H9 (cell line): ENCODE measurements at regions not wholly inside any gene's neighbourhood (a gene's known extent, or its start where the extent isn't known, plus 50 kb on each side); places are given as distances from the start of the nearest gene placed in this dataset.

Experiments
- DNase-seq: peaks from one replicate; pipeline ENCODE4 v3.0.0-alpha.2; 2017
- H2AFZ ChIP-seq: one replicate; pipeline ENCODE4 v1.6.1; 2013; ENCODE audit warnings: mild to moderate bottlenecking, low read length, control low read depth, moderate library complexity
- H2AK5ac ChIP-seq: 2 replicates; pipeline ENCODE4 v1.6.1; 2013; ENCODE audit warnings: low read length, control low read depth, mixed read lengths; ENCODE audit not compliant: insufficient read length
- H2BK120ac ChIP-seq: one replicate; pipeline ENCODE4 v1.6.1; 2013; ENCODE audit warnings: low read depth, mild to moderate bottlenecking, low read length, control low read depth, inconsistent platforms; ENCODE audit not compliant: poor library complexity, severe bottlenecking
- H2BK12ac ChIP-seq: 2 replicates; pipeline ENCODE4 v1.6.1; 2013; ENCODE audit warnings: low read length, control low read depth, mixed read lengths, low read depth; ENCODE audit not compliant: insufficient read length
- H2BK15ac ChIP-seq: 2 replicates; pipeline ENCODE4 v1.6.1; 2013; ENCODE audit warnings: low read depth, low read length, control low read depth
- H2BK20ac ChIP-seq: one replicate; pipeline ENCODE4 v1.6.1; 2013; ENCODE audit warnings: low read depth, mild to moderate bottlenecking, low read length, control low read depth, inconsistent platforms; ENCODE audit not compliant: poor library complexity, severe bottlenecking
- H2BK5ac ChIP-seq: 2 replicates; pipeline ENCODE4 v1.6.1; 2013; ENCODE audit warnings: low read length, control low read depth, mixed read lengths; ENCODE audit not compliant: insufficient read length
- H3K14ac ChIP-seq: 2 replicates; pipeline ENCODE4 v1.6.1; 2013; ENCODE audit warnings: low read length, control low read depth; ENCODE audit not compliant: insufficient read depth
- H3K18ac ChIP-seq: 2 replicates; pipeline ENCODE4 v1.6.1; 2013; ENCODE audit warnings: low read depth, mild to moderate bottlenecking, mixed read lengths, low read length, control low read depth; ENCODE audit not compliant: insufficient read length
- H3K23ac ChIP-seq: 2 replicates; pipeline ENCODE4 v1.6.1; 2013; ENCODE audit warnings: low read length, control low read depth, mixed read lengths, low read depth; ENCODE audit not compliant: insufficient read length
- H3K23me2 ChIP-seq: 2 replicates; pipeline ENCODE4 v1.6.1; 2013; ENCODE audit warnings: low read depth, mild to moderate bottlenecking, mixed read lengths, low read length, control low read depth; ENCODE audit not compliant: insufficient read length, poor library complexity, severe bottlenecking
- H3K27ac ChIP-seq: 2 replicates; pipeline ENCODE4 v1.5.1; 2013; ENCODE audit warnings: low read length, control low read depth, mixed read lengths, low read depth; ENCODE audit not compliant: insufficient read length
- H3K27me3 ChIP-seq: 2 replicates; pipeline ENCODE4 v1.6.1; 2013; ENCODE audit warnings: low read length, control low read depth, inconsistent platforms; ENCODE audit not compliant: insufficient read depth
- H3K4ac ChIP-seq: 2 replicates; pipeline ENCODE4 v1.6.1; 2013; ENCODE audit warnings: low read depth, mild to moderate bottlenecking, control low read depth, inconsistent platforms, low read length, moderate library complexity
- H3K4me1 ChIP-seq: 2 replicates; pipeline ENCODE4 v1.6.1; 2013; ENCODE audit warnings: low read length, control low read depth, inconsistent platforms; ENCODE audit not compliant: insufficient read depth
- H3K4me2 ChIP-seq: 2 replicates; pipeline ENCODE4 v1.6.1; 2013; ENCODE audit warnings: low read length, control low read depth, mixed read lengths; ENCODE audit not compliant: insufficient read length, insufficient read depth
- H3K56ac ChIP-seq: 2 replicates; pipeline ENCODE4 v1.6.1; 2013; ENCODE audit warnings: low read depth, mild to moderate bottlenecking, mixed read lengths, low read length, control low read depth; ENCODE audit not compliant: insufficient read length
- H3K79me1 ChIP-seq: 2 replicates; pipeline ENCODE4 v1.6.1; 2013; ENCODE audit warnings: low read depth, mild to moderate bottlenecking, moderate library complexity, low read length, control low read depth, inconsistent platforms; ENCODE audit not compliant: insufficient read depth, poor library complexity, severe bottlenecking
- H3K79me2 ChIP-seq: 2 replicates; pipeline ENCODE4 v1.6.1; 2013; ENCODE audit warnings: low read length, control low read depth, inconsistent platforms; ENCODE audit not compliant: insufficient read depth
- H3K9ac ChIP-seq: 2 replicates; pipeline ENCODE4 v1.6.1; 2013; ENCODE audit warnings: low read length, control low read depth, mixed read lengths; ENCODE audit not compliant: insufficient read length; ENCODE audit errors: extremely low read depth
- H3K9me3 ChIP-seq: one replicate; pipeline ENCODE4 v1.6.1; 2013; ENCODE audit warnings: low read depth, low read length, inconsistent platforms; ENCODE audit not compliant: control insufficient read depth
- H3T11ph ChIP-seq: one replicate; pipeline ENCODE4 v1.6.1; 2013; ENCODE audit warnings: mild to moderate bottlenecking, low read length, control low read depth, inconsistent platforms
- H4K20me1 ChIP-seq: one replicate; pipeline ENCODE4 v1.6.1; 2013; ENCODE audit not compliant: control insufficient read depth, insufficient read length, insufficient read depth
- H4K5ac ChIP-seq: 2 replicates; pipeline ENCODE4 v1.6.1; 2013; ENCODE audit warnings: low read depth, mild to moderate bottlenecking, mixed read lengths, low read length, control low read depth; ENCODE audit not compliant: insufficient read length
- H4K8ac ChIP-seq: replicated peaks from 2 replicates; pipeline ENCODE4 v1.6.1; 2013; ENCODE audit warnings: low read length, control low read depth, mixed read lengths, low read depth; ENCODE audit not compliant: insufficient read length
- H4K91ac ChIP-seq: 2 replicates; pipeline ENCODE4 v1.6.1; 2013; ENCODE audit warnings: low read depth, mild to moderate bottlenecking, moderate library complexity, mixed read lengths, low read length, control low read depth; ENCODE audit not compliant: insufficient read length
- H3K27ac Mint-ChIP-seq, 3 experiments: 2 replicates in 2 of 3; 3 replicates in 1 of 3; pipeline ENCODE4 v1.8.0; 2020 to 2021; ENCODE audit warnings: mixed read lengths in 3 of 3, mild to moderate bottlenecking in 1 of 3, moderate library complexity in 1 of 3
- H3K27me3 Mint-ChIP-seq: 2 replicates; pipeline ENCODE4 v1.8.0; 2021; ENCODE audit warnings: low read depth, mild to moderate bottlenecking, moderate library complexity, mixed read lengths
- H3K36me3 Mint-ChIP-seq, 3 experiments: 2 replicates in 2 of 3; 3 replicates in 1 of 3; pipeline ENCODE4 v1.8.0; 2020 to 2021; ENCODE audit warnings: low read depth in 3 of 3, mixed read lengths in 3 of 3; ENCODE audit not compliant: insufficient read depth in 1 of 3
- H3K4me1 Mint-ChIP-seq, 2 experiments: 2 replicates each; pipeline ENCODE4 v1.8.0; 2020; ENCODE audit warnings: mixed read lengths in 2 of 2
- H3K4me3 Mint-ChIP-seq, 2 experiments: 2 replicates in 1 of 2; 3 replicates in 1 of 2; pipeline ENCODE4 v1.8.0; 2020 to 2021; ENCODE audit warnings: mild to moderate bottlenecking in 2 of 2, mixed read lengths in 2 of 2, moderate library complexity in 1 of 2
- H3K9me3 Mint-ChIP-seq, 2 experiments: 2 replicates in 1 of 2; 3 replicates in 1 of 2; pipeline ENCODE4 v1.8.0; 2020; ENCODE audit warnings: mild to moderate bottlenecking in 2 of 2, mixed read lengths in 2 of 2, moderate library complexity in 1 of 2
- WGBS: extraction: QIAGEN DNeasy Blood & Tissue Kit; methylation state at CpG from one replicate; pipeline ENCODE4 v1.1.7; 2013; ENCODE audit warnings: missing lambda C conversion rate, low lambda C conversion rate, mixed read lengths; ENCODE audit not compliant: insufficient read length; ENCODE audit errors: extremely low coverage; 5-methylcytosine and 5-hydroxymethylcytosine counted together
- TF ChIP-seq, protein P1 (sequence below): fragments of 200-600 bp; sonication (generic); conservative IDR thresholded peaks from 3 replicates; pipeline ENCODE4 v1.8.0; 2021; ENCODE audit warnings: antibody characterized with exemption, mild to moderate bottlenecking

DNA sequence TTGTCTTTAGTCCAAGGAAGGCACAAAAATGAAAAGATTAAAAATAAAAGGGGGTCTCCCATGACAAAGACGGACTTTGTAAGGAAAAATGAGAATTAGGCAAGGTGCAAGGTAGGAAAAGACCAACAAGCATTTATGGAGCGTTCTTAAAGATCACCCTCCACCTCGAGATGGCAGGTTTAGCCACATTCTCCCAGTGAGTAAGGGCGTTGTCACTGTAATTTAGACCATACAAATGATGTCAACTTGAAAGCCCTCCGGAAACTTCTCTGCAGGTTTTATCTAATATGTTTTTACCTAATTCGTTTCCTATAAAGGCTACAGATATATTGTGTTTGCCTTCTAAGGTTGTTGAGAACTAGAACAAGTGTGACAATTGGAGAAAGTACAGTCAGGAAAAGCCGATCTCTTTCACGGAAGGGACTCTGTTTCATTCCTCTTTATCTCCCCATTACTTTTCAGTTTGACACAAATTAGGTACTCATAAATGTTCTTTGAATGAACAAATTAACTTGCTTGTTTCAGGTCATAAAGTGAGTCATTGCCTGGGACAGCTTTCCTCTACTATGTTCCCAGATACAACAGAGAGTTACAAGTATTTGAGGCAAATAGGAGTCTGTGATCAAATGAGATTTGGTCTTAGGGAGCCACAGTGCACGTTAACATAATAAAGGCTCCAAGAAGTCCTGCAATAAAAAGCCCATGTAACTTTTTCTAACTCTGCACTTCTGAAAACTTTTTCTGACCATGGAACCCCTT, 102.6 kb upstream of the HABP2 start:
- Mint-ChIP-seq H3K27me3 (peaks cover 61% of the 10 kb centered on the region), H3K36me3 (no peaks in the 10 kb centered on the region; a peak in 1 of 7 replicates), H3K4me3 (no peak overlapping the region), H3K27ac (no peak overlapping the region), H3K4me1 (peaks cover 2 to 8% of the 10 kb centered on the region in 2 experiments; a peak in 2 of 4 replicates), H3K9me3 (no peaks in the 10 kb centered on the region)
- DNase-seq: no peak
- Histone ChIP-seq H2BK120ac (no peak overlapping the region), H2BK12ac (no peak overlapping the region), H3K23me2 (no peaks in the 10 kb centered on the region), H2BK15ac (no peak overlapping the region), H3K4me2 (no peak overlapping the region), H3T11ph (no peak overlapping the region), H3K27me3 (no peaks in the 10 kb centered on the region), H2AK5ac (no peak overlapping the region), H3K56ac (no peak overlapping the region), H2BK20ac (no peak overlapping the region), H3K18ac (no peak overlapping the region), H2BK5ac (no peak overlapping the region), H4K5ac (no peak overlapping the region), H4K91ac (no peak overlapping the region), H3K9me3 (no peaks in the 10 kb centered on the region), H3K4me1 (no peaks in the 10 kb centered on the region), H3K27ac (no peak overlapping the region), H2AFZ (no peak overlapping the region), H3K4ac (no peak overlapping the region), H3K79me1 (no peaks in the 10 kb centered on the region), H3K23ac (no peak overlapping the region), H4K8ac (no peak overlapping the region), H3K9ac (no peak overlapping the region), H3K79me2 (no peaks in the 10 kb centered on the region), H4K20me1 (no peaks in the 10 kb centered on the region), H3K14ac (no peak overlapping the region)
- TF ChIP-seq, protein P1, sequence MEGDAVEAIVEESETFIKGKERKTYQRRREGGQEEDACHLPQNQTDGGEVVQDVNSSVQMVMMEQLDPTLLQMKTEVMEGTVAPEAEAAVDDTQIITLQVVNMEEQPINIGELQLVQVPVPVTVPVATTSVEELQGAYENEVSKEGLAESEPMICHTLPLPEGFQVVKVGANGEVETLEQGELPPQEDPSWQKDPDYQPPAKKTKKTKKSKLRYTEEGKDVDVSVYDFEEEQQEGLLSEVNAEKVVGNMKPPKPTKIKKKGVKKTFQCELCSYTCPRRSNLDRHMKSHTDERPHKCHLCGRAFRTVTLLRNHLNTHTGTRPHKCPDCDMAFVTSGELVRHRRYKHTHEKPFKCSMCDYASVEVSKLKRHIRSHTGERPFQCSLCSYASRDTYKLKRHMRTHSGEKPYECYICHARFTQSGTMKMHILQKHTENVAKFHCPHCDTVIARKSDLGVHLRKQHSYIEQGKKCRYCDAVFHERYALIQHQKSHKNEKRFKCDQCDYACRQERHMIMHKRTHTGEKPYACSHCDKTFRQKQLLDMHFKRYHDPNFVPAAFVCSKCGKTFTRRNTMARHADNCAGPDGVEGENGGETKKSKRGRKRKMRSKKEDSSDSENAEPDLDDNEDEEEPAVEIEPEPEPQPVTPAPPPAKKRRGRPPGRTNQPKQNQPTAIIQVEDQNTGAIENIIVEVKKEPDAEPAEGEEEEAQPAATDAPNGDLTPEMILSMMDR: no peak
- WGBS: no CpG with 5 or more reads among the region's 9 CpGs
